HG03280 (cell line): ENCODE measurements at regions not wholly inside any gene's neighbourhood (a gene's known extent, or its start where the extent isn't known, plus 50 kb on each side); places are given as distances from the start of the nearest gene placed in this dataset.
"Not testable (repeated sequence)": the region's sequence is repeated elsewhere in the genome, so short reads cannot be mapped to it uniquely, and the experiment has no call there.

Experiments
- ATAC-seq: cut with Tn5 transposase; IDR thresholded peaks from one replicate; pipeline ENCODE4 v1.9.1; 2021; ENCODE audit warnings: mild to moderate bottlenecking, moderate library complexity; ENCODE audit not compliant: unreplicated experiment

- not testable (repeated sequence) for ATAC-seq
Observed at GRCh38 chr1:121048769-121049443, 135.2 kb downstream of the FAM72B start.

- ATAC-seq: not testable (repeated sequence)
Observed at GRCh38 chr1:121050097-121050496, 134.0 kb downstream of the FAM72B start.

- not testable (repeated sequence) for ATAC-seq
Observed at GRCh38 chr1:121051161-121051790, 132.9 kb downstream of the FAM72B start.

- ATAC-seq: not testable (repeated sequence)
Observed at GRCh38 chr1:121052081-121052660, 132.0 kb downstream of the FAM72B start.

- not testable (repeated sequence) for ATAC-seq
Observed at GRCh38 chr1:121054928-121055327, 129.2 kb downstream of the FAM72B start.

- not testable (repeated sequence) for ATAC-seq
Observed at GRCh38 chr1:121066925-121067324, 117.2 kb downstream of the FAM72B start.

GRCh38 chr1:121068738-121069499 lies 115.2 kb downstream of the FAM72B start:
- not testable (repeated sequence) for ATAC-seq

- ATAC-seq: not testable (repeated sequence)
Observed at GRCh38 chr1:121073852-121074251, 110.3 kb downstream of the FAM72B start.

GRCh38 chr1:121075254-121075805 lies 108.8 kb downstream of the FAM72B start:
- ATAC-seq: not testable (repeated sequence)

GRCh38 chr1:121076674-121077073 lies 107.5 kb downstream of the FAM72B start:
- ATAC-seq: peak; percentile 76

GRCh38 chr1:121079655-121080054 lies 104.5 kb downstream of the FAM72B start:
- not testable (repeated sequence) for ATAC-seq

GRCh38 chr1:121080197-121080903 lies 103.8 kb downstream of the FAM72B start:
- not testable (repeated sequence) for ATAC-seq

- not testable (repeated sequence) for ATAC-seq
Observed at GRCh38 chr1:121080904-121081264, 103.3 kb downstream of the FAM72B start.

- ATAC-seq: not testable (repeated sequence)
Observed at GRCh38 chr1:121081625-121082199, 102.4 kb downstream of the FAM72B start.

GRCh38 chr1:121082995-121083394 lies 101.1 kb downstream of the FAM72B start:
- not testable (repeated sequence) for ATAC-seq

GRCh38 chr1:121086249-121086648 lies 97.9 kb downstream of the FAM72B start:
- not testable (repeated sequence) for ATAC-seq

GRCh38 chr1:121087221-121087620 lies 96.9 kb downstream of the FAM72B start:
- not testable (repeated sequence) for ATAC-seq

- not testable (repeated sequence) for ATAC-seq
Observed at GRCh38 chr1:121088568-121088967, 95.6 kb downstream of the FAM72B start.

- ATAC-seq: not testable (repeated sequence)
Observed at GRCh38 chr1:121092329-121092968, 91.7 kb downstream of the FAM72B start.
